ENCODE measurements at regions not wholly inside any gene's neighbourhood (a gene's known extent, or its start where the extent isn't known, plus 50 kb on each side); places are given as distances from the start of the nearest gene placed in this dataset.

- no peak for DNase-seq
- no peaks in the 10 kb centered on the region for H3K9me3 ChIP-seq
- no peak overlapping the region for H3K27ac ChIP-seq
- no peaks in the 10 kb centered on the region for H3K27me3 ChIP-seq
- intact Hi-C loops (cut with DNase I; ENCODE audit: low total_unique reads) = no loop called here
- no peak overlapping the region for H3K4me3 ChIP-seq
- H3K36me3 ChIP-seq (ENCODE audit: low read depth, missing control alignments) = no peaks in the 10 kb centered on the region
- H3K4me1 ChIP-seq = no peaks in the 10 kb centered on the region
- TF ChIP-seq POLR2A (IDR thresholded peaks at IDR 0.05) (no peak), CTCF (IDR thresholded peaks at IDR 0.05) (no peak)
- 88 to 90% methylated on average over 1 of the region's 1 CpG for WGBS, 2 donors
Measured at GRCh38 chr5:17394086-17394485, 103.9 kb upstream of the TAF11L2 start.

- no peak for TF ChIP-seq POLR2A (IDR thresholded peaks at IDR 0.05)
- intact Hi-C loops (cut with DNase I; ENCODE audit: low total_unique reads) = no loop called here
Measured at GRCh38 chr5:17395106-17395880, 102.7 kb upstream of the TAF11L2 start.

GRCh38 chr5:17396247-17396646 lies 101.8 kb upstream of the TAF11L2 start:
- intact Hi-C loops (cut with DNase I; ENCODE audit: low total_unique reads) = no loop called here
- Histone ChIP-seq H3K27me3 (no peaks in the 10 kb centered on the region), H3K4me1 (no peaks in the 10 kb centered on the region), H3K36me3 (ENCODE audit: low read depth, missing control alignments) (no peaks in the 10 kb centered on the region), H3K27ac (no peak overlapping the region), H3K9me3 (no peaks in the 10 kb centered on the region), H3K4me3 (no peak overlapping the region)
- TF ChIP-seq CTCF (IDR thresholded peaks at IDR 0.05) (no peak), POLR2A (IDR thresholded peaks at IDR 0.05) (no peak)
- 42 to 60% methylated on average over 4 of the region's 4 CpGs for WGBS, 2 donors
- no peak for DNase-seq

More at GRCh38 chr5:17395106-17395880, 102.7 kb upstream of the TAF11L2 start:
- no peaks in the 10 kb centered on the region for H3K4me1 ChIP-seq
- no peak overlapping the region for H3K27ac ChIP-seq
- H3K4me3 ChIP-seq = no peak overlapping the region
- WGBS, 2 donors = 56 to 62% methylated on average over 5 of the region's 5 CpGs
- H3K36me3 ChIP-seq (ENCODE audit: low read depth, missing control alignments) = no peaks in the 10 kb centered on the region
- no peaks in the 10 kb centered on the region for H3K27me3 ChIP-seq
- no peak for DNase-seq
- no peaks in the 10 kb centered on the region for H3K9me3 ChIP-seq

- no peak for DNase-seq
- TF ChIP-seq CTCF (IDR thresholded peaks at IDR 0.05) (no peak), POLR2A (IDR thresholded peaks at IDR 0.05) (no peak)
- intact Hi-C loops (cut with DNase I; ENCODE audit: low total_unique reads) = no loop called here
- 35 to 42% methylated on average over 3 to 4 of the region's 4 CpGs for WGBS, 2 donors
- Histone ChIP-seq H3K4me3 (no peak overlapping the region), H3K4me1 (no peaks in the 10 kb centered on the region), H3K27ac (no peak overlapping the region), H3K27me3 (no peaks in the 10 kb centered on the region), H3K36me3 (ENCODE audit: low read depth, missing control alignments) (no peaks in the 10 kb centered on the region), H3K9me3 (no peaks in the 10 kb centered on the region)
Measured at GRCh38 chr5:17398431-17398830, 99.6 kb upstream of the TAF11L2 start.

- TF ChIP-seq CTCF (IDR thresholded peaks at IDR 0.05) (no peak), POLR2A (IDR thresholded peaks at IDR 0.05) (no peak)
- Histone ChIP-seq H3K27me3 (no peaks in the 10 kb centered on the region), H3K36me3 (ENCODE audit: low read depth, missing control alignments) (no peaks in the 10 kb centered on the region), H3K9me3 (no peaks in the 10 kb centered on the region), H3K4me1 (no peaks in the 10 kb centered on the region), H3K27ac (no peak overlapping the region), H3K4me3 (no peak overlapping the region)
- WGBS, 2 donors = 79% methylated on average over 7 of the region's 7 CpGs
- intact Hi-C loops (cut with DNase I; ENCODE audit: low total_unique reads) = no loop called here
- DNase-seq = no peak
Measured at GRCh38 chr5:17398866-17399835, 98.9 kb upstream of the TAF11L2 start.

All from testis (tissue), 2 donors.